Stimulated activated CD8-positive, alpha-beta memory T cell treated with anti-CD3 and anti-CD28 coated beads, Interleukin-7, amount 100 ng/mL, for 24 hours (primary cell): ENCODE measurements at regions not wholly inside any gene's neighbourhood (a gene's known extent, or its start where the extent isn't known, plus 50 kb on each side); places are given as distances from the start of the nearest gene placed in this dataset.

ENCODE experiments used
- DNase-seq: peaks from one replicate; pipeline ENCODE4 v3.0.0-alpha.2; 2020; ENCODE audit warnings: low read depth

DNA sequence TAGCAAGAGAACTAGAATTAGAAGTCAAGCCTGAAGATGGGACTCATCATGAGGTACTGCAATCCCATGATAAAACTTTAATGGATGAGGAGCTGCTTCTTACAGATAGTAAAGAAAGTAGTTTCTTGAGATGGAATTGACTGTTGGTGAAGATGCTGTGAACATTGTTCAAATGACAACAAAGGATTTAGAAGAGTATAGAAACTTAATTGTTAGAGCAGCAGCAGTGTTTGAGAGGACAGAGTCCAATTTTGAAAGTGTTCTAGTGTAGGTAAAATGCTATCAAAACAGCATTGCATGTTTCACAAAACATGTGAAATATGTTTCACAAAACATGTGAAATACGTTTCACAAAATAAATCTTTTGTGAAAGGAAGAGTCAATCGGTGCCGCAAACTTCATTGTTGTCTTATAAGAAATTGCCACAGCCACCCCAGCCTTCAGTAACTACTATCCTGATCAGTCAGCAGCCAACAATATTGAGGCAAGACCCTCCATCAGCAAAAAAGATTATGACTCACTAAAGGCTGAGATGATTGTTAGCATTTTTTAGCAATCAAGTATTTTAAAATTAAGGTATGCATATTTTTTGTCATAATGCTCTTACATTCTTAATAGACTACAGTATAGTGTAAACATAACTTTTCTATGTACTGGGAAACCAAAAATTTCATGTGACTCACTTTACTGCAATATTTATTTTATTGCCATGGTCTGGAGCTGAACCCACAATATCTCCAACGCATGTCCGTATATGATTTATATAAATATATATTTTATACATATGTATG is 173.4 kb upstream of the BMP4 start:
- no peak for DNase-seq

DNA sequence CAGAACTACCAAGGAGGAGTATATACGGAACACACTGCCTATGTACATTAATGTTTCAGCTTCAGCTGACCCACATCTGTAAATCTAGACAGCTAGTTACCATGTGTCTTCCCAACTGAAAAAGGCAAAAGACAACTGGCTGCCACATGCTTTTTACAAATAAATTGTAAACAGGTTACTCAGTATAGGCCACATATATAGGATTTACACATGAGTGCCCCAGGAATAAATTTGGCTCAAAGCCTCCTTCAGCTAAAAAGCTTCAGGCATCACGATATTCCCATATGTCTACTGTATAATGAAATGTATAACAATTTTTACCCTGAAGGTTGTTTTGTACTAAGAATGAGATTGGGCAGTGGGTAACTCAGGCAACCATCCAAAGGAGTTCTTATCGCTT is 175.9 kb upstream of the BMP4 start:
- no peak for DNase-seq

DNA sequence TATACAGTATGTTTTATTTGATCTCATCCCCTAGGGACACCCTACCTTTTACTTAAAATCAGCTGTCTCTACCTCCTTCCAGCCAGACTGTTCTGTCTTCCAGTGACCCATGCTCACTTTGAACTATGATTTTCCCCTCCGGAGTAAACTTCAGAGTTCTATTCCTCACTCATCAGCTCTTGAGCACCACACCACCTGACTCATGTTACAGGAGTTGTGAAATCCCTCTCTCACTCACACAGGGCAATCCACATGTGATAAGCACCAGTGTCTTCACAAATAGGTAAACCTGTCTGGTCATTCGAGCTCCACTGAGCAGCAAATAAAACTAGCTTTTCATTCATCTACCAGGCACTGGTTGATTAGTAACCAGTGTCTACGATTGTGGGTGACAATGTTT is 177.3 kb upstream of the BMP4 start:
- DNase-seq: no peak

DNA sequence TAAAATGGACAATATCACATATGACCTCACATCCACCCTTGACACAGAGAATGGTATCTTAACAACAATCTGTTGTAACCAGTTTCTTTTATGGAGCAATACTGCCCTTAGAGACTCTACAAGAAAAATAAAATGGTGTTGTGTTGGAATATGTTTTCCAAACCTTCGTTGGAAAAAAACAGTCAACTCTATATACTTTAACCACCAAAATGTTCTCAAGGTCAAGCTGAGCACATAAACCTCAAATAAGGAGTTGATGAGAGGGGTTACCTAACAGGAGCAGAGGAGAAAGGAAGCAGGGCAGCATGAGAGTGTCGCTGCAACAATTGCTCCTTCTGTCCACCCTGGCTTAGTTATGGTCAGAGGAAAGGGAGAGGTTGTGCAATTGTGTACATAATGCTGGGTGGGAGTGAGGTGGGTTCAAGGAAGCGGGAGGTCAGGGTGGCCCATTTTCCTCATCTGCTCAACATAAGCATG is 179.2 kb upstream of the BMP4 start:
- DNase-seq: no peak

DNA sequence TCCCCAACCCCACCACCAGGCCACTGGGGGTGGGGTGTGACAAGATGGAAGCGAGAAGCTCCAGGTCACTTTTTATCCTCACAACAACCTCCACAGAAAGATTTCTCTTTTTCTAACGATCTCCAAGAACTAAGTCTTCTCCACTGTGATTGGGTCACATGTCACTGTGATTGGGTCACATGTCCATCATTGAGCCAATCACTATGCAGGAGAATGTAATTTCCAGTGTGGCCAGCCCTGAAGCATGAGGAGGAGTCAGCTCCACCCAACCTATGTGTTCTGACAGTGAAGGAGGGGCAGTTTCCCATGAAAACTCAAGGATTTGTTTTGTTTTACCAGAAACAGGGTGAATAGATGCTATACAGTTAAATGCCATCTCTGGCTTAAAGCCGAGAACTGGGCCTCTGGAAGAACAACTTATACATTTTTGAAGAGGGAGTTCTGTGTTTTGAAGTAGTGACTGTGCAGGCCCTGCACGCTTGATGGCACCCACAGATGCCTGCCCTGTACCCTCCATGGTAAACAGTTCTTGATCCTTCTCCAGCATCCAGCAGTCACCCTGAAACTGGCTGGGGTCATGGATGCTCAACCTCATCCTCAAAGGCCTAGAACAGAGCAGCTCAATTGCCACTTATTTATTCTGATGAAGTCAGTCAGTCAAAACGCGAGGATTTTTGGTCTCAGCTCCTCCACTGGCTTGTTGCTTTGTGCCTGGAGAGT is 180.4 kb upstream of the BMP4 start:
- no peak for DNase-seq

DNA sequence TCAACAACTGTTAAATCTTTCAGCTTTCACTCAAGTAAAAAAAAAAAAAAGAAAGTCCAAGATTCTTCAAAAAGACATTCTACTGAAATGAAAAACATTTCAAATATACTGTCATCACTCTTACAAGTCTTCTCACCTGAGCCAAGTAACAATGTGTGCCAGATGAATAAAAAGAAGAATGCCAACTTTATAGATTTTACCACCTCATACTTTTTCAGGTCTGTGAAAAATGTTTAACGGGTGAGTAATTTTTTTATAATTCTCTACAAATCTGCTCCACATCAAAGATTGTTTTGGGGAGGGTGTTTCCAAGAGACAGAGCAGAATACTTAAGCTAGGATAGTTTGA is 181.0 kb upstream of the BMP4 start:
- no peak for DNase-seq

DNA sequence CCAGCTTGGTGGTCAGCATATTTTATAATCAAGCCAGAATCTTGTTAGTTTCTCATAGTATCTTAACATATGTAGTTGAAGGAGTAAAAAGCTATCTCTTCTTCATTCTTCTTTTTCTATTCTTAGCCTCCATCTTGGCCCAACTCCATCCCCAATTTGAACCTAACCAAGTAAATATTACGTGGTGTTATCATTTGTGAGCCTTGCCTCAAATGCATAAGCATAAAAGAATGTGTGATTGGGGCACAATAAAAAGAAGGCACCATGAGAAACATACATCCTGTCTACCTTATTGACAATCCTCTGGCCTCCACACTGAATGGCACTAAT is 181.4 kb upstream of the BMP4 start:
- no peak for DNase-seq

DNA sequence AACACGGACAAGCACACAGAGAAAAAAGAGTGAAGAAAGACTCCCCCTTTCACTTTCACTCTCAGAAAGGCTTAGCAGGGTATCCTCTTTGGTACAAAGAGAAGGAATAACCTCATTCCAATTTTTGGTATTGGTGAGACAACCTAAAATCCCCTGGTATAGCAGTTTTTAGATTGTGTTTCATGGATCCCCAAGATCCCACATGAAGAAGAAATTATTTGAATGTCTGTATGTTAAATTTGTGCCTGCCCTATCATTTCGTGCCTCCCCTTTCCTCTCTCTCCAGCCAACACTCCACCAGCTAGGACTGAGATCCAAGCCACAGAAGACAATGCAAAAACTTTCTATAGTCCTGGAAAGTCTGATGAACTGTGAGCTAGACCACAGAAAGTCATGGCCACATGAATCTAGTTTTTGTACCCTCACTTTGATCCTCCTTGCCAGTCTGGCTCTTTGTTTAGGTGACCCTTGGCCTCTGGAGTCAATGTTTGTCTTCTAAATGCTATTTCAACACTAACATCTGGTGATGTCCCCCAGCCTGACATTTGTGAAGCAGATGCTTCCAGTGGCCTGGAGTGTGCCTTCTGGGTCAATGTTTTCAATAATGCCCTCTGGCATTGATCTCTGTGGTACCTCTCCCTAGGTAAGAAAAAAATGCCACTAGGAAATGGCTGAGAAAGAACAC is 181.9 kb upstream of the BMP4 start:
- DNase-seq: no peak

DNA sequence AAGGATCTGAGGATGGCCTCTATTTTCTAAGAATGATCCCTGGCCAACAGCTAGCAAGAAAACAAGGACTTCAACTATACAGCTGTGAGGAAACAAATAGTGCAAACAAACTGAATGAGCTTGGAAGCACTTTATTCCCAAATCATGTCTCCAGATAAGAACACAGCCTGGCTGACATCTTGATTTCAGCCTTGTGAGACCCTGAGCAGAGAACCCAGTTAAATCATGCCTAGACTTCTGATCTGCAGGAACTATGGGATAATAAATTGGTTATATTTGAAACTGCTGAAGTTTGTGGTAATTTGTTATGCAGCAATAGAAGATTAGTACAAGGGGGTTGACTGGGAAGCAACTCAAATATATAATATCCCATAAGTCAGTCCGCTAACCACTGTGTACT is 183.9 kb upstream of the BMP4 start:
- DNase-seq: no peak

DNA sequence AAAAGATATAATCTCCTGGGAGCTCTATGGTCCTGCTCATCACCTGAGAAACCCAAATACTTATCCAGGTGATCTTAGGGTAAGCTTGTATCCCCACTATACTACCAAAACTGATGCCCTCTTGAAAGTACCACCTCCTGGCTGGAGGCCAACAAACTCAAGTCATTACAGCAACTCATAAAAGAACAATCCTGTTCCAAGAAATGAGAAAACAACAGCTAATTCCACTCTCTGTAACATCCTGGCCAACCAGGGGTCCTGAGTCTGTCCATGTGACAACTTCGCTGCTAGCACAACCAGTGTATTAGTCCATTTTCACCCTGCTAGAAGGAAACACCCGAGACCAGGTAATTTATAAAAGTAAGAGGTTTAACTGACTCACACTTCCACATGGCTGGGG is 190.0 kb upstream of the BMP4 start:
- no peak for DNase-seq

DNA sequence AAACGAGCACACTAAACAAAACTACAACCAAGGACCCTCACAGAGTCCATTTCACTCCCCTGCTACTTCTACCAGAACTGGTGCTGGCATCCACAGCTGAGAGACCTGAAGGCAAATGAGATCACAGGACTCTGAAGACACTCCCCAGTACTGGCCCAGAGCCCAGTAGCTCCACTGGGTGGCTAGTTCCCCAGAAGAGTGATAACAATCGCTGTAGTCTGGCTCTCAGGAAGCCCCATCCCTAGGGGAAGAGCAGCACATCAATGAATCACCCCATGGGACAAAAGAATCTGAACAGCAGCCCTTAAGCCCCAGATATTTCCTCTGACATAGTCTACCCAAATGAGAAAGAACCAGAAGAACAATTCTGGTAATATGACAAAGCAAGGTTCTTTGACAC is 190.7 kb upstream of the BMP4 start:
- DNase-seq: no peak

DNA sequence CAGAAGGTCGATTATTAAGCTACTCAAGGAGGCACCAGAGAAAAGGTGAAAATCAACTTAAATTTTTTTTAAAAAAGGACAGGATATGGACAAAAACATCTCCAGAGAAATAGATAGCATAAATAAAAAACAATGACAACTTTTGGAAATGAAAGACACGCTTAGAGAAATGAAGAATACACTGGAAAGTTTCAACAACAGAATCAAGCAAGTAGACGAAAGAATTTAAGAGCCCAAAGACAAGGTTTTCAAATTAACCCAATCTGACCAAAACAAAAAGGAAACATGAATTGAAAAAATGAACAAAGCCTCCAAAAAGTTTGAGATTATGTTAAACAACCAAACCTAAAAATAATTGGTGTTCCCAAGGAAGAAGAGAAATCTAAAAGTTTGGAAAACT is 191.1 kb upstream of the BMP4 start:
- no peak for DNase-seq

DNA sequence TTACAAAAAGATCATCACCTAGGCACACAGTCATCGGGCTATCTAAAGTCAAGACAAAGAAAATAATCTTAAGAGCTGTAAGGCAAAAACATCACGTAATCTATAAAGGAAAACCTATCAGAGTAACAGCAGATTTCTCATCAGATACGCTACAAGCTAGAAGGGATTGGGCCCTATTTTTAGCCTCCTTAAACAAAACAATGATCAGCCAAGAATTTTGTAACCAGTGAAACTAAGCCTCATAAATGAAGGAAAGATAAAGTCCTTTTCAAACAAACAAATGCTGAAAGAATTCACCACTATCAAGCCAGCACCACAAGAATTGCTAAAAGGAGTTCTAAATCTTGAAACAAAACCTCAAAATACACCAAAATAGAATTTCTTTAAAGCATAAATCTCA is 191.6 kb upstream of the BMP4 start:
- no peak for DNase-seq

DNA sequence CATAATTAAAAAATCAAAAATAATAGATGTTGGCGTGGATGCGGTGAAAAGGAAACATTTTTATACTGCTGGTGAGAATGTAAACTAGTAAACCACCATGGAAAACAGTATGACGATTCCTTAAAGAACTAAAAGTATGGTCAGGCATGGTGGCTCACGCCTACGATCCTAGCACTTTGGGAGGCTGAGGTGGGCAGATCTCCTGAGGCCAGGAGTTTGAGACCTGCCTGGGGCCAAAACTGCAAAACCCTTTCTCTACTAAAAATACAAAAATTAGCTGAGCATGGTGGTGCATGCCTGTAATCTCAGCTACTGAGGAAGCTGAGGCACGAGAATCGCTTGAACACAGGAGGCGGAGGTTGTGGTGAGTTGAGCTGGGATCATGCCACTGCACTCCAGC is 195.7 kb upstream of the BMP4 start:
- DNase-seq: no peak

DNA sequence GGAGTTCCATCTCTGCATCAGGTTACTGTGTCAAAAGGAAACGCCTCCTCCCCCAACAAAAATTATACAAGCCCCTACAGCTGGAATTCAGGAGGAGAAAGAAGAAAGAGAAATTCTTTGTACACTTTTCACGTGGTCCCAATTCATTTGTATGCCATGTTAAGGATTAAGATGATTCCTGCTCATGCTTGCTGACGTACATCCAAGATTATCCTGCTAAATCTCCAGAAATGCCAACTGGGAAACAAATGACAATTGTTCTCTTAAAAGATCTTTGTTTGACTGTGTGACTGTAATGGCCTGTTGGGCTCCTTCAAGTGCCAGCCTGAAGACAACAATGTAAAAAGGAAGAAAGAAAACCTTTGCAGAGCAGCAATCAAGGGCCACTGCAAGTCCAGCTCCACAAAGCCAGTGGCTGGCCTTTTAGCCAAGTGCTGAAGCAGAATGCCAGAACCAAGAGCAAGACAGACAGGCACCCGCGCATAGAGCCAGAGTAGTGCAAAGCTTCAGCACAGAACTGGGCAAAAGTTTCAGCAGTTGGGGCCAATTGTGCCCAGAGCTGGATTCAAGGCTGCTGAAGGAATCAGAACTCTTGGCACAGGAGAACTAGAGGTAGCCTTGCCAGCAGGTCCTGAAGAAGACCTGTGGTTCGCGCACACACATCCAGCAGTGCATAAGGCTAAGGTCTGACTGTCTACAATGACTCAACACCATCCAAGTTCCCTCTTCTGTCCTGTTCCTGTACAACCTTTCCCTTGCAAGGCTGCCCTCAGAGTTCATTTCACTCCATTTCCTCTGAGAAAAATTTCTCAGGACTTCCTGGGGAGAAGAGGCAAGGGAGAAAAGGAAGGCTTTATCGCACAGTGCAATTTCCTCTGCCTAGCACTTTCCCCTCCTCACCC is 209.7 kb upstream of the BMP4 start:
- no peak for DNase-seq

DNA sequence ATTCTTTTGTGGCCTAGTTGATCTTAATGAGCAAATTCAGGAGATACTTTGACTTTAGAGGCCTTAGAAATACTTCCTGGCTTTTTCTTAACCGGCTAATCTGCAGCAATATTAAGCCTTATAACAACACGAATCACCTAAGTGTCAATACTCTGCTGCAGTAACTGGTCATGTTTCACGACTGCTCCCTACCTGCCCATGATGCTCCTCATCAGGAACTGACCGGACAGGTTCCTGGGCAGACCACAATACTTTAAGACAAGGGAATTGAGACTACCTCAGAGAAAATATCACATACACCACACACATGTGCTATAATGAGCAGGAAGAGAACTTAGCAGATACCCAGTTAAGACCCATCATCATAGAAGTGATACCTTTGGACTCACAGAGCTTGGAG is 211.9 kb upstream of the BMP4 start:
- no peak for DNase-seq

DNA sequence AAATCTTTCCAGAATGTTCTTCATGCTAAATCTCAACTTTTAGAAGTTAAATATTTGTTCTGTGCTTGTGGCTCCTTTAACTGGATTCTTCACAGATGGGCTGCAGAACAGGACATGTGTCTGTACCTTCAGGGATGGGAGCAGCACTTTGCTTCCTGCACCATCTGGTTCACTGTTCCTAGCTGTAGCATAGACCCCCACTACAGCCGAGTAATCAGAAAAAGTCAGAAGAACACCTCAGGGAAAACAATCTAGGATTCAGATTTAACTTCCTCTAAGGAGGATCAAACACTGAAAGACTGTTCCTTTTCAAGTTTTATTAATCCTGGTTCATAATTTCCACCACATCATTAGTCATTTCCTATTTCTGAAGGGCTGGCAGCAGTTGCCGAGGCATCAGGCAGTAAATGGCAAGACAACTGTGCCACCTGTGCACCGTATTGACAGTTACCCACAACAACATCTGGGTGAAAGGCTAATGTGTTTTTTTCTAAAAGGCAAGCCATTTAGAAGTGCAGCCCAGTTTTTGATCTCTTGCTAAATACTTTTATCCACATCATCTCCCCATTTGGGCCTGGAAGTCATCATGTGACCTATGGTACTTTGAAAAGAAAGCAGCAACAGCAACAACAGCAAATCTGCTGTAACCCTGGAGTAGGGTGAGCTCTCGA is 212.8 kb upstream of the BMP4 start:
- DNase-seq: no peak

DNA sequence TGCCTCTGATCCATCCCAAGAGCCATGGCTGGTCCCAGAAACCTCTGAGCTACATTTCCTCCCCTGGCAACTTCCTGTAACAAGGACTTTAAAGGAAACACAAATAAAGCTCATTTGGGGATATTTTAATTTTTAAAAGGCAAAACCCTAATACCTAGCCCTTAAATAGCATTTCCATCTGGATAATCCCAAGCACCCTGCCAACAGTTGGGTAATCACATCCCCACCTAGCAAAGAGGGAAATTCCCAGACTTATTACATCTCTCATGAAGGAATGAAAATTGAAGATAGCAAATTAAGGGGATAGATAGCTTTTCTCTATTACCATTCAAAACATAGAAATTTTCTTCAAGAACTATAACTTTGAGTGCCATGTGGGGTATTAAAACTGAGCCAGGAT is 213.7 kb upstream of the BMP4 start:
- no peak for DNase-seq

DNA sequence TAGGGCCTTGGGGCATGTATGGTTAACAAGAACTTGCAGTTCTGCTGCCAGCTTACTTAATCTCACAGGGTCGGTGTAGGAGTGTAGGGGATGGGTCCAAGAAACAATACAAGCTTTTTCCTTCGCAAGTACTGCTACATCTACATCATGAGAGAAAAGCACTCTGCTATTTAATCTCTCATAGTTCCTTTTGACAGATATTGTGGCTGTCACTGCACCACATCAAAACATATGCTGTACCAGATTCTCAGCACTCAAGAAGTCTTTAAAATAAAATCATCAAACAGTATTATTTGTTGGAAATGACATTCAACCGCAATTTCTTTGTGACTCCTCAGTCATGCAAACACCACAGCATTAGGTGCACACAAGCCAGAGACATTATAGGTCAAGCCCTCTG is 215.5 kb upstream of the BMP4 start:
- no peak for DNase-seq

DNA sequence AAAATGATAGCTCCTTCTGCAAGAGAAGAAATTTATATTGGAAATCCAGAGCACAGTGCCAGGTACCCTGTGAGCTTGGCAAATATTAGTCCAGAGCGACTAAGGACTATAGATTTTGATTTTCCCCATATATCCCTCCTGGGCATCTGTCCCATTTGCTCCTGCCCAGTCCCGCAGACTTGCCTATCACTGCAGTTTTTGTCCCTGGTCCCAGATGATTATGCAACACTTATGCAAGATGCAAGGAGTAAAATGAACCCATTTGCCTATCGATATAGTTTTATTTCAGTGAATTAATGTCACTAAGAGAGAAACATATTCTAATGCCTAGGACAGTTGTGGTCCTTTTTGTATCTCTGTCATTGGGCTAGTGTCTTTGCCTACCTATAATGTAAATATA is 215.9 kb upstream of the BMP4 start:
- no peak for DNase-seq

DNA sequence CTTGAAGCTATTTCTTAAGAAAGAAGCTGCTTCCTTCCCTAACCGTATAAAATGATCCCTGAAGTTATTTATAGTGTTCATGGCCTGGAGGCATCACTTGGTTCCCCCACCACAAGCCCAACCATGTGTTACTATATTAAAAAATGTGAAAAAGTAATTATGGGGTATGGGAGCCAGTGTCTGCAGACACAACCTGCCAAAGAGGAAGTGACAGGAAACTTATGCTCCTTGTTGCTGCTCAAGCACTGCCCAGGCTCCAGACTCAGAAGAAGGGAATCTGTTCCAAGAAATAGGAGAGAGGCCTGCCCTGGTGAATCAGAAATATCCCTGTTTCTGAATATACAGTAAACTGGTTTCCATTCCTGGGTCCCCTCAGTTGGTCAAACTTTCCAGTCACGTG is 217.2 kb upstream of the BMP4 start:
- DNase-seq: no peak

DNA sequence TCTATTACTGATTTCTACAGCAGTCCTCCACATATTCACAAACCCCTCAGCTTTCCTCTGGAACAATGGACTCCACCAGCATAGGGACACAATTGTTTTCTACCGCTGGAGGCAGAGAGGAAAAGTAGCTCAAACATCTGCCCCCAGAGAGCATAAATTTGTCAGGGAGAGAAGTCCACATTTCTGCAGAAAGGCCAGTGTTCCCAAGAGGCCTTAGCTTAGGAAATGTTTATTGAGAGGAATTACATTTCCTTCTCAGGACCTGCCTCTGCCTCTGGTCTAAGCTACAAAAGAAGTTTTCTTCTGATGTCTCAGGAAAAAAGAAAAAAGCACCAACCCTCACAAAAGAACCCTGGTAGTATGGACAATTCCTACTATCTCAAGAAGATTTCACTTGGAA is 217.8 kb upstream of the BMP4 start:
- DNase-seq: no peak
